Stimulated activated CD4-positive, alpha-beta T cell treated with anti-CD3 and anti-CD28 coated beads, Interleukin-1b, Interleukin-23, amount 100 ng/mL, for 48 hours (primary cell): ENCODE measurements at regions not wholly inside any gene's neighbourhood (a gene's known extent, or its start where the extent isn't known, plus 50 kb on each side); places are given as distances from the start of the nearest gene placed in this dataset.

Experiments
- DNase-seq: peaks from one replicate; pipeline ENCODE4 v3.0.0-alpha.2; 2020

DNA sequence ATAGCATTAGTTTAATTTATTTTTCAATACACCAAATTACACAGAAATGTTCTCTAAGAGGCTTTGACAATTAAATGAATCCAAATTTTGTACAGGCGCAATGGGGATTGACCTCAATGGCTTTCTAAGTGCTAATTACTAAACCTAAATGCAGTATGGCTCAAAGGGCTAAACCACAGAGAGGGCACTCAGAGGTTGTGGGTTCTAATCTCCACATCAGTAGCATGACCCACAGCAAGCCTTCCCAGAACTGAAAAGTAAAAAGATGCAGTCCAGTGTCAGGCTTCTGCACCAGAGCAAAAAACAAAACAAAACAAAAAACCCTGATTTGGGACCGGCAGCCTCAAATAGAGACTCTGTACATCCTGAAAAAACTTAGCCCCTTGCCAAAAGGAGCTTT lies 579.2 kb upstream of the PKN2 start:
- DNase-seq = no peak

DNA sequence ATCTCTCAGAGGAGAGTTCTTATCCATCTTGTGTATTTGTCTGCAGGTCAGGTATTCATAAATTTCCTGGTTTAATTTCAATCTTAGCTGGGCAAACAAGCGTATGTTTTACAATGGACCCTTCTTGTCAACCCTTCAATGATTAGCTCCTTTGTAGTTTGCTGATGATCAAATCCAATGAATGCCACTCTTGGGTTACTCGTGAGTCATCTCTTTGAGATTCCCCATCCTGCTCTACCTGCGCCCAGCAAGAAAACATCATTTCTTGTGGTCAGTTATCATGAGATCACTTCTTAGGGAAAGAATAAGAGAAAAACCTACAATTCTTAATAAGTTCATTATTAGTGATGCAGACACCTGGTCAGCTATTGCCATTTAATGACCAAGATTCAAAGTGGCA lies 572.3 kb upstream of the PKN2 start:
- no peak for DNase-seq

GRCh38 chr1:88117597-88117996 lies 566.5 kb upstream of the PKN2 start:
- DNase-seq = no peak

- DNase-seq = no peak
Measured at GRCh38 chr1:88118176-88118845, 565.8 kb upstream of the PKN2 start.

GRCh38 chr1:88124614-88125013 lies 559.5 kb upstream of the PKN2 start:
- DNase-seq = no peak

DNA sequence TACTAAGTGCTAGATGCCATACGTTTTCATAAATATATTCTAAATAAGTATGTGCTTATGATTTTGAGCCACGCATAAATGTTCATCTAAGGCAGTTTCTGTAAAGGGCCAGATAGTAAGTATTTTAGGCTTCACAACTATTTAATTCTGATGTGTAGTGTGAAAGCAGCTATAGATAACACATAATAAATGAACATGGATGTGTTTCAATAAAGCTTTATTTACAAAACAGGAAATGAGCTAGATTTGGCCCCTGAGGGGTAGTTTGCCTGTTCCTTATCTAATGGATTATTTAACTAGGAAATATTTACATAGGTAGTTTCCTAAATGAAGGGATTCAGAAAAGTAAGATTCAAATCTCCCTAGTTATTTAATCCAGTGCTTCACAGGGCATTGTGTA lies 557.6 kb upstream of the PKN2 start:
- no peak for DNase-seq

DNA sequence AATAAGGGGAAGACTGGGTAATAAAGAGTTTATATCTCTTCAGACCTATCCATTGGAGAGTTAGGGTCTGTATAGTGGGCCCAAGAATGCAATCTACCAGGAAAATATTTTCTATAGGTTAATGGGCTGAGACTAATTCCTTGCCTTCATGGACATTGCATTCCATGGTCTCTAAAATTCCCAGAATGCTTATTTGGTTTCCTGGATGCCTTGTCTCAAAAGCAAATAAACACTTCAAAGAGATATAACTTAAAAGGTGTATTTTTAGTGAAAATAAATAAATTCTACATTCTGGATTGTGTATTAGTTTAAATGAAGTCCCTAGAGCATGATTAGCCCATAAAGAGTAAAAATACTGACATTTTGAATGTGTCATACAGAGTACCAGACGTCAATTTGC lies 550.1 kb upstream of the PKN2 start:
- DNase-seq = no peak

GRCh38 chr1:88134983-88135921 lies 548.8 kb upstream of the PKN2 start:
- DNase-seq = no peak

- no peak for DNase-seq
Measured at GRCh38 chr1:88139633-88140032, 544.4 kb upstream of the PKN2 start.

DNA sequence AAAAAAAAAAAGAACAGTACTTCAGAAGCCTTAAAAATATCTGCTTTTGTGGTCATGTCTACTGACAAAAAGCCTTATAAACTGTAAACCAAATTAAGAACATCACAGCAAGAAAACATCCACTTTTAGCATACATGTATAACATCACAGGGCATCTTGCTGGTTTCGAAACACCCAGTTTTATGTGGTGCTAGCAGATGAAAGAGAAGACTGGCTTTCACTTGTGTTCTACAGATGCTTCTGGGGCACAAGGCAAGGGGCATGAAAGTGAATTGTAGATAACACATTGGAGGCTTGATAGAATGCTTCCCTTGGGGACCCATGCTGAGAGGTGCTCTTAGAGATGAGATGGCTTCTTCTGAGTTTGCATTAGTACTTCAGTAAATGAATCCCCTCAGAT lies 543.7 kb upstream of the PKN2 start:
- no peak for DNase-seq

DNA sequence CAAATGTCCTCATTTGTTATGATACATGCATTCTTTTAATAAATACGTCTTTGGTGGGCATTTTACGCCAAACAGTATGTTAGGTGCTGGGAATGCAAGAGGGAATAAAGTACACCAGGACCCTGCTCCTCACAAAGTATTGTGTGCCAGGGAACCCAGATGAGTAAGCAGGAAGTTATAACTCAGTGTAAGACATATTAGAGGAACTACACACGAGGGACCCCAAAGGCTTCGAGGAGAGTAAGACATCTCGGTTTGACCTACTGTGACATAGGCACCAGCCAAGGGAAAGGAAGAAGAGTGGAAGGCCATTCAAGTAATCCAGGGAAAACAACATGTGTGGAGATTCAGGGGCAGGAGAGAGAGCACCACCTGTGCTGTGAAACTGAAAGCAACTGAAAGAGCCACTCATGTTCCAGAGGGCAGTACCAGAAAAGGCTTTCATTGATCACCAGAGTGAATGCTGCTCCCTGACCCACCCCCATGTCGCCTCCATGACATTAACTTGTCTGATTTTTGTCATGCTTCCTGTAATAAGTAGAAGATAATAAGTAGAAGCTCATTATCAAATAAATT lies 542.5 kb upstream of the PKN2 start:
- no peak for DNase-seq

- DNase-seq = no peak
Measured at GRCh38 chr1:88145752-88146151, 538.3 kb upstream of the PKN2 start.

- DNase-seq = no peak
Measured at GRCh38 chr1:88149686-88150085, 534.4 kb upstream of the PKN2 start.

GRCh38 chr1:88150330-88150729 lies 533.7 kb upstream of the PKN2 start:
- DNase-seq = no peak

GRCh38 chr1:88163187-88163586 lies 520.9 kb upstream of the PKN2 start:
- DNase-seq = no peak

DNA sequence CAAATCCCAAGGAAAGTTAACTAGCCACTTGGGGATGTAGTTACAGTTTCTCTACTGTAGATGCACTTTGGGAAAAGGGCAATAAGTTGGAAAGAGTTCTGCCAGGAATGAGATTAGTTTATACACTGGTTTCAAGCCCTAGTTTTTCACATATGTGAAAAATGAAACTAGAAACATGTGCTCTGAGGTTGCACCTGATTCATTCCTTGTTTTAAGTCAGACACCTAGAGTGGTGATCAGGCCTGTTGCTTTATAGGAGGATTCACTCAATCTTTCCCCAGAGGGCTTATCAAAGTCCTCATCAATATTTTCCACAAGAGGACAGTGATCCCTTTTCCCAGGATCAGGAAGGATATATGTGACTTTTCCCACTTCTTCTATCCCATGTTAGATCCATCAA lies 515.9 kb upstream of the PKN2 start:
- DNase-seq = no peak

DNA sequence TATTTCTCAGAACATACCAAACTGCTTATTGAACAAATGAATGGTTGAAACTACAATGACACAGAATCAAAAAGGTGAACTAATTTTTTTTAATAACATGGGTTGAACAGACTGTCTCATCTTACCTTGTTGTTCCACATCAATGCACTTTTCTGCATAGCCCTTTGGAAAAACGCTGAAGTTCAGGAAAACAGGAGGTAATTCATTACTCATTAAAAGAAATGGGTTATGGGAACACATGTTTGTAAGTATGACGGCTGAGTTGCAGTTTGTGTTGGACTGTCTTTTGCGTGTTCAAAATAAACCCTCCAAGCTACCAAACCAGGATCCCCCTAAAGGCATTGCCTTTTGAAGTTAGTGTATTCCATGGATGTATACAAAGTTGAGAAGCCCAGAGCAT lies 514.9 kb upstream of the PKN2 start:
- no peak for DNase-seq

DNA sequence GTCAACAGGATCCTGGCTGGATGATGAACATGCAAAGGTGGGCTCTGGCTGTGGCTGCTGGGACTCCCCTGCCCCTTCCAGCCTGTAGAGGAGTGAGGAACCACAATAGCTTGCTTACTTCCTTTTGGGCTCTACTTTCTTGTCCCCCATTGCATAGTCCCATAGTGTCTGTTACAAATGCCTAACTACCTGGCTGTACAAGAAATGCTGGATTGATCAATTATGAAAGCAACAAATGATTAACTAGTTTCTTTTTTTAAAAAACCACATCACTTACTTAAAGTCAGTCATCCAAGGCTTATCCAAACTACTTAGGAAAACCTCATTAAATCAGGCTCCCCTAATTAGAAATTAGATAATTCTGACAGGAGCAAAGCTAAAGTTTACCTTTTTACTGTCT lies 514.1 kb upstream of the PKN2 start:
- DNase-seq = no peak

- DNase-seq = no peak
Measured at GRCh38 chr1:88175120-88175630, 508.9 kb upstream of the PKN2 start.

DNA sequence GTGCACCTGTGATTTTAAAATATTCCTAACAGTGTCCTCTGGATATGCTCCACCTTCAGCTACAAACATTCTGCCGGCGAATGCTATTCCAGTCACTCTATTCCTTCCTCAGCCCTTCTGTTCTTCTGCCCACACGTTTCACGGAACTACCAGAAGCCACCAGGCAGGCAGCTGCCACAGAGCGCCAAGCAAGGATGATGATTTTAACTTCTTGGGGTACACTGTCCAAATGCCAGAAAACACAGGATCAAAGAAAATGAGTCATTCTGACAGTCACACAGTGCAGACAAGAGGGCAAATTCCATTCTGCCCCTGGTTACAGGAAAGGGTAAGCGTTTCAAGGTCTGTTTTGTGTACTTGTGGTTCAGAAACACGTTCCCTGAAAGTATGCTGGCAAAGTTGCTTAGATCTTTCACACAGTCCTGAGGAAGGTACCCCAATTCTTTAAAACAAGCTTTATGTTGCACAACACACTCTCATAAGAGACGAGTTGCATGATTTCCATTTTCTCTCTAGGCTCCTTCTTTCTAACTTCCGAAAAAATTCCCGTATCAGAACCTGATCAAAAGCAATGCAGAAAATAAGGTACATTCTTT lies 508.3 kb upstream of the PKN2 start:
- no peak for DNase-seq

GRCh38 chr1:88179943-88180342 lies 504.1 kb upstream of the PKN2 start:
- no peak for DNase-seq

GRCh38 chr1:88180449-88181108 lies 503.5 kb upstream of the PKN2 start:
- peak; percentile 64 for DNase-seq

DNA sequence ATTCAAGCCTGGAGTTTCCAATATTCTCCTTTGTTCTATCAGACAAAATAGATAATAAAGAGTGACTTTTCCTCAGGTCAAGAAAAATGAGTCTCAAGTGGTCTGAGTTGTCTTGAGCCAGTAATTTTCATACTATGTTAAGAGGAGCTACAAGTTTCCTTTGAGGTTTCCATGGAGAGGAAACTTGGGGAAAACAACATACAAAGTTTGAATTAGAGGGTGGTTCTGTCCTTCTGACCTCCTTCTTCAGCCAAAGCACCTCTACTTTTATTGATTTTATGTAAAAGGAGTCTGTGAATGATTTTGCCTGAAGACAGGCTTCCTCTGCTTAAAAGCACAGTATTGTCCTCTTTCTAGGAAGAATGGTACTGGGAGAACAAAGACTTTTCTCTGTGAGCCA lies 497.2 kb upstream of the PKN2 start:
- no peak for DNase-seq
